Gastrocnemius medialis (tissue), 4 donors: ENCODE measurements at regions not wholly inside any gene's neighbourhood (a gene's known extent, or its start where the extent isn't known, plus 50 kb on each side); places are given as distances from the start of the nearest gene placed in this dataset.

Experiments used
- CTCF ChIP-seq, 5 experiments: fragments of 450-650 bp in 3 of 5; fragments of 200-600 bp in 2 of 5; sonication (generic) in 2 of 5; IDR thresholded peaks in 4 of 5; conservative IDR thresholded peaks in 1 of 5; 1 replicate in 4 of 5; 2 replicates in 1 of 5; pipeline ENCODE4 v1.5.1; 2016 to 2019; ENCODE audit warnings: antibody characterized with exemption in 5 of 5, mild to moderate bottlenecking in 3 of 5, moderate library complexity in 3 of 5
- POLR2A ChIP-seq, 2 donors: fragments of 450-650 bp; IDR thresholded peaks; one replicate each; pipeline ENCODE4 v1.6.1; 2017; ENCODE audit warnings: antibody characterized with exemption in 2 of 2, mild to moderate bottlenecking in 2 of 2, moderate library complexity in 2 of 2

DNA sequence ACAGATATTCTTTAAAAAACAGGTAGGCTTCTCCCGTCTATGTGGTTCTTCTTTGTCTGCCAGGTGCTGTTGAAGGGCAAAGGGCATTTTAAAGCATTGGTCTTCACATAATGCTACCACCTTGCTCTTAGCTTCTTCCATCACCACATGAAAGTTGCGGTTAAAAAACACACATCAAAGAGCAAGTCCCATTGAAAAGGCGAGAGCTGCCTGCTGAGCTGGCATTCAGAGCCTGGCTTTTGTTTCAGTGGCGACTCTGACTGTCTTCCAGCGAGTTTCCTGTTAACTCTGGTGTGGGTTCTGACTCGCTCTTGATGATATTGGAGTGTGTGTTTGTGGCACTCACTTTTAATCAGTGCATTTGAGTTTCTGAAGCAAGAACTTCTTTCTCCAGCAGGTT is 624.9 kb upstream of the FANCL start:
- TF ChIP-seq CTCF (IDR thresholded peaks at IDR 0.05 in 4 of 5, conservative IDR thresholded peaks at IDR 0.05 in 1 of 5) (no peak), POLR2A (IDR thresholded peaks at IDR 0.05) (no peak)
